Frontal cortex (tissue), 3 donors: ENCODE measurements at regions not wholly inside any gene's neighbourhood (a gene's known extent, or its start where the extent isn't known, plus 50 kb on each side); places are given as distances from the start of the nearest gene placed in this dataset.
"Not testable (repeated sequence)": the region's sequence is repeated elsewhere in the genome, so short reads cannot be mapped to it uniquely, and the experiment has no call there.

Source experiments
- DNase-seq, 2 donors: peaks; one replicate each; pipeline ENCODE4 v3.0.0; 2012; ENCODE audit warnings: low spot score in 2 of 2
- FAIRE-seq: peaks from 2 replicates; lab custom pipeline; 2012; peaks lifted over from hg19 to GRCh38; lab: Jason Lieb, UNC
- donor health status: control.
- donor health status: control.
- donor health status: control.

DNA sequence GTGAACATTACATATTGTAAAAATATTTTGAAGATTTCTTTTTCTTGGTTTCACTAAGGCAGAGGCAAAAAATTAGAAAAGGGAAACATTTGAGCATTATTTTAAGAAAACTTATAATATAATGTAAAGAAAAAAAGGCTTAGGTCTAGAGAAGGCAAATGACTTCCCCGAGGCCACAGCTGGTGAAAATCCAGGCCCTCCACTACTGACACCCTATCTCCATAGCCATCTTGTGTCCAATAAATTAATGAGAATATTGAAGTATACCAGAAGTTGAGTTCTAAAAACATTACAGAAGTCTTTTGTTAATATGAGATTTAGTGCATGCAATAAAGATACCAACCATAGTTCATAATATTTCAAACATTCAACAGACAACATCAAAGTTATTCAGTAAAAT, 459.9 kb upstream of the RORB start:
- DNase-seq (no peak), FAIRE-seq (no peak)

GRCh38 chr9:74041588-74041987, 455.5 kb upstream of the RORB start:
- FAIRE-seq (no peak), DNase-seq (no peak)

DNA sequence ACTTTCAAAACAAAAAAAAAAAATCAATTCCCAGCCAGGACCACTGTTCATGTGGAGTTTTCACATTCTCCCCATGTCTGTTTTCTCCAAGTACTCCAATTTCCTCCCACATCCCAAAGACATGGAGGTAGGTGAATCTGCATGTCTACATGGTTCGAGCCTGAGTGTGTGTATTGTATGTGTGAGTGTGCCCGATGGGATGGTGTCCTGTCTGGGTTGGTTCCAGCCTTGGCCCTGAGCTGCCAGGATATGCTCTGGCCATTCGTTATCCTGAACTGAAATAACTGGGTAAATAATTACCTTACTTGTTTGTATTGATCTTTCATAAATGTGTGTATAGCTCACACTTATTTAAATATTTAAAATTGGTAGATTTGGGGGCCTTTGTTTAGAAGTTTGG, 452.3 kb upstream of the RORB start:
- FAIRE-seq (no peak), DNase-seq (no peak)

DNA sequence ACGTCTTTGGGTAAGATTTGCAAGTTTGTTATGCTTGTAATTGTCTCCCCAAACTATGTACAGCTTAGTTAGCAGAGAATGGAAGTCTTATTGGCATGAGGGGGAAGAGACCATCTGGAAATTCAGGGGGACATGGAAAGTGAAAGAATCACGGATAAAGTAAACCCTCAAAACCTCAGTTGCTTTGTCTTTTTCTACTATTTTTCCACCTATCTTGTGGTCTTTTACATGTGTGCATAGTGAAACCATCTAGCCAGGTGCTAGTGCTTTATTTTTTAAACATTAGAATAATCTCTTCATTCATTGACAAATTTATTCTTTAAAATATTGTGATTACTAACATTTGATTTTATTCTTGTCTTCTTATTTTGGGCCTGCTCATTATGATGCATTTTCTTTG, 441.1 kb upstream of the RORB start:
- FAIRE-seq (no peak), DNase-seq (no peak)

- DNase-seq, FAIRE-seq: not testable (repeated sequence)
Observed at GRCh38 chr9:74057051-74057450, 440.1 kb upstream of the RORB start.

GRCh38 chr9:74064702-74065101, 432.4 kb upstream of the RORB start:
- DNase-seq (no peak), FAIRE-seq (no peak)

GRCh38 chr9:74066128-74066527, 431.0 kb upstream of the RORB start:
- no peak for DNase-seq
- no peak for FAIRE-seq

GRCh38 chr9:74066605-74067004, 430.5 kb upstream of the RORB start:
- DNase-seq (no peak), FAIRE-seq (no peak)

- DNase-seq (no peak), FAIRE-seq (no peak)
Observed at GRCh38 chr9:74071502-74071901, 425.6 kb upstream of the RORB start.

DNA sequence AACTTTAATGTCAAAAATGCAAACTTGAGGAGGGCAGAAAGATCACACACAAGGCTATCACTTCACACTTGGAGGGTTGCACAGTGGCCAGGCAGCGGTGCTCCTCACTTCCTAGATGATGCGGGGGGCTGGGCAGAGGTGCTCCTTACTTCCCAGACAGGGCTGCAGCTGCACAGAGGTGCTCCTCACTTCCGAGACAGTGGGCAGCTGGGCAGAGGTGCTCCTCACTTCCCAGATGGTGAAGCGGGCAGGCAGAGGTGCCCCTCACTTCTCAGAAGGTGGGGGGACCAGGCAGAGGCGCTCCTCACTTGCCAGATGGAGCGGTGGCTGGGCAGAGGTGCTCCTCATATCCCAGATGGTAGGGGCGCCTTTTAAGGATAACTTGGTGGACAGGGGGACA, 423.2 kb upstream of the RORB start:
- no peak for FAIRE-seq
- no peak for DNase-seq

DNA sequence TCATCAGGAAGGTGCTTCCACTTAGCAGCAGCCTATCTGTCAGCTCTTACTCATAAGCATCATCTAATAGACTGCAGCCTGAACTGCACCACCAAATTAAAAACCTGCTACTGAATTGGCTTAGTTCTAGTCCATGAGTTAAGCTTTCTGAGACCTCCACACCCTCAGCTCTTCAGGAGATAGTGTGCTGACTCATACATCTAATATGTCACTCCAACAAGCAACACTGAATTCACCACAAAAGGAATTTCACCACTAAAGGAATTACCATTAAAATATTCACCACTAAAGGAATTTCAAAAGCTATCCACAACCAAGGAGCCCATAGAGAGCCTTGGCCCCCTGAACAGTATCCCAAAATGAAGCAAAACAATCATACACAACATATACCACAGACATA, 418.5 kb upstream of the RORB start:
- FAIRE-seq (no peak), DNase-seq (no peak)

DNA sequence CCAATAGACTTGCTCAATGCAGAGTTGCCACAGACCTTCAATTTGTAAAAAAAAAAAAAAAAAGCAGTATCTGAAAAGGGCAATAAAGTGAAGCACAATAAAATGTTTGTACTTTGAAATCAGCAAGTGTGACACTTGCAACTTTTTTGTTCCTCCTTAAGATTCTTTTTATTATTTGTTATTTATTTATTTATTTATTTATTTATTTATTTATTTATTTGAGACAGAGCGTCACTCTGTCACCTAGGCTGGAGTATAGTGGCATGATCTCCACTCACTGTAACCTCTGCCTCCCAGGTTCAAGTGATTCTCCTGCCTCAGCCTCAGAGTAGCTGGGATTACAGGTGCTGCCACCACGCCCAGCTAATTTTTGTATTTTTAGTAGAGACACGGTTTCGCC, 416.5 kb upstream of the RORB start:
- not testable (repeated sequence) for FAIRE-seq

DNA sequence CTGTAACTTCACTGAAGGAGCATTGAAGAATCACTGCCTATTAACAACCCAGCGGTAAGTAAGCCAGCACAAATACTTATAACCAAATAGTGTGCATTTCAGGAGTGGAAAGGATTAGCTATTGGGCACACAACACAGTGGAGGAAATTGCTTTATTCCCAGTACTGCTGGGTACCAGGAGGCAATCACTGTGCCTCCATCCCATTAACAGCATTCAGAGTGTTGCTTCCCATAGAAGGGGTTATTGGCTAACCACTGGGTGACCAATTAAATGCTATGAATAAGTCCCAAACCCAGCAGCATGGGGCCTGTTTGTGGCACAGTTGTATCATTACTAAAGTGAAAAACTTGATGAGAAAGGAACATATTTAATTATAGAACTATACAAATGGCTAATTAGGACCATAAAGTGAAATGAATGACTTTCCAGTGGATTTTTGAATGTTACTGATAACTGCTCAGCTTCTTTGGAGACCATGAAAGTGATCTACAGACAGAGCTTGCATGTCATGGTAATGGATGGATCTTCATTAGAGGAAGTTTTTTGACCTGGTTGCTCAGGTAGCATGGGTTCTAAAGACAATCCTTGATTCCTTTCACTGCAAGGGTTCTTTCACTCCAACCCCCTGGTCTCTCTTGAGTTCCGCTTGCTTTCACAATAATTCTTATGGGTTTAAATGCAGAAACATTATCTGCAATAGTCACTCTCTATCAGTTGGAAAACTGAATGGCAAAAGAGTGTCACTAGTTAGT, 413.3 kb upstream of the RORB start:
- no peak for DNase-seq
- FAIRE-seq, result no peak

More for the DNA sequence above, 416.5 kb upstream of the RORB start:
- not testable (repeated sequence) for DNase-seq

GRCh38 chr9:74085384-74086037, 411.6 kb upstream of the RORB start:
- FAIRE-seq, result not testable (repeated sequence)

GRCh38 chr9:74090921-74091320, 406.2 kb upstream of the RORB start:
- DNase-seq, FAIRE-seq: not testable (repeated sequence)

More at GRCh38 chr9:74085384-74086037, 411.6 kb upstream of the RORB start:
- DNase-seq, result not testable (repeated sequence)

GRCh38 chr9:74092491-74092834, 404.7 kb upstream of the RORB start:
- no peak for DNase-seq
- FAIRE-seq, result no peak

DNA sequence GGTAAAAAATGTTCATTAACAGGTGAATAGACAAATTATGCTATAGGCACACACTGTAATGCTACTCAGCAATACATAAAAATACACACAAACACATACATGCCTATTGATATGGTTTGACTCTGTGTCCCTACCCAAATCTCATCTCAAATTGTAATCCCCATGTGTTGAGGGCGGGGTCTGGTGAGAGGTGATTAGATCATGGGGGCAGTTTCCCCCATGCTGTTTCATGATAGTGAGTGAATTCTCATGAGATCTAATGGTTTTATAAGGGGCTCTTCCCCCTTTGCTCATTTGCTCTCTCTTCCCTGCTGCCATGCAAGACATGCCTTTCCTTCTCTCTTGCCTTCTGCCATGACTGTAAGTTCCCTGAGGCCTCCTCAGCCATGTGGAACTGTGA, 403.1 kb upstream of the RORB start:
- not testable (repeated sequence) for DNase-seq, FAIRE-seq

DNA sequence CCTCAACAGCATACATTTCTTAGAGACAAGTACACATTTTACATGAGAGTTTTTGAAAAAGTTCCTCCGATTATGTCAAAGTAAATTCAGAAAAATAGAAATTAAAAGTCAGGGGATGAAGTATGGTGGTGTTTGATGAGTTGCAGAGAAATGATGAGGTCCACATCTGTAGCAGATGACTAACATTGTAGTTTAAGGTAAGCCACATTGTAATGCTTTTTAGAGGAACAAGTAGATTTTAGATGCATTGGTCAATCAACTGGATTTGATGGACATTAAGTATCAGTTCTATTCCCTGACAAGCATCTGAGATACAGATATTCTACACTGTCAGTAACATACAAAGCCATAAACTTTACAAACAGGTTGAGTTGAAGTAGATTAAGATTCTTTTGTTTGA, 402.4 kb upstream of the RORB start:
- DNase-seq (no peak), FAIRE-seq (no peak)

DNA sequence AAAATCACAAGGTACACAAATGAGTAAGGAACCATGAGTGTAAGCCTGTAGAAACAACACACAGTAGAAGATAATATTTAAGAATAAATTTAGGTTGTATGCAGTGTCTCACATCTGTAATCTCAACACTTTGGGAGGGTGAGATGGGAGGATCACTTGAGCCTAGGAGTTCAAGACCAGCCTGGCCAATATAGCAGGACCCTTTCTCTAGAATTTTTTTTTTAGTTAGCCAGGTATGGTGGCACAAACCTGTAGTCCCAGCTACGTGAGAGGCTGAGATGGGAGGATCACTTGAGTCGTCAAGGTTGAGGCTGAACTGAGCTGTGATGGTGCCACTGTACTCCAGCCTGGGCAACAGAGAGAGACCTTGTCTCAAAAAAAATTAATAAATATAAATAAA, 401.2 kb upstream of the RORB start:
- DNase-seq (no peak), FAIRE-seq (no peak)

DNA sequence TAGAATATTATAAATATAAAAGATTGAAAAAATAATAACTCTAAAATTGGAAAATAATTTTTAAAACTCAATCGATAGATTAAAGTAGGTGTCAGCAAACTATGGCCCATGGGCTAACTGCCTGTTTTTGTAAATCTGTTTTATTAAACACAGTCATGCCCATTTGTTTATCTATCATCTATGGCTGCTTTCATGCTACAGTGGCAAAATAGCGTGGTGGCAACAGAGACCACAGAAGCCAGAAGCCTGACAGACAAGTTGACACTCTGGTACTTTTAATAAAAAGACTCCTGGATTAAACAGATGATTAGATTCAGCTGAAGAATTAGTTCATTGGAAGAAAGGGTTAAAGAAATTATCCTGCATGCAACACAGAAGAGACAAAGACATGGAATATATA, 400.7 kb upstream of the RORB start:
- no peak for DNase-seq
- FAIRE-seq, result no peak

DNA sequence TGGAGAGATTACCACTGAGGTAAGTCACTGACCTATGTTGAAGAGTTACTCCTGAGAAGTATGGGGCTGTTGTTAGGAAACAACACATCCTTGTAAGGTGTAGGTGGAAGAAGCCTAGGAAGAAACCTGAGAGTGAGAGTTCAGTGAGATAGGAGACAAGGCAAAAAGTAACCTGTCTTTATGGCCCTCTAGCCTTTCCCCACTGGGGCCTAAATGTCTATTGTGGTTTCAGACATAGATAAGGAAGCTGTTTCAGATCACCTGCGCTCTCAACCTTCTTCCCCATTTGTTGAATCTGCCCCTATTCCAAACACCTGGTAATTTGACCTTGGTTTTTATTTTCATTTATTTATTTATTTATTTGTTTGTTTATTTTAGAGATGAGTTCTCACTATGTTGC, 397.1 kb upstream of the RORB start:
- FAIRE-seq (no peak), DNase-seq (no peak)

DNA sequence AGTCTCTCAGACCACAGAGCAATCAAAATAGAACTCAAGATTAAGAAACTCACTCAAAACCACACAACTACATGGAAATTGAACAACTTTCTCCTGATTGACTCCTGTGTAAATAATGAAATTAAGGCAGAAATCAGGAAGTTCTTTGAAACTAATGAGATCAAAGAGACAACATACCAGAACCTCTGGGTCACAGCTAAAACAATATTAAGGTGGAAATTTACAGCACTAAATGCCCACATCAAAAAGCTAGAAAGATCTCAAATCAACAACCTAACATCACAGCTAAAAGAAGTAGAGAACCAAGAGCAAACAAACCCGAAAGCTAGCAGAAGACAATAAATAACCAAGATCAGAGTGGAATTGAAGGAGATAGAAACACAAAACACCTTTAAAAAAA, 395.0 kb upstream of the RORB start:
- not testable (repeated sequence) for DNase-seq, FAIRE-seq
